DND-41 (cell line): ENCODE measurements at regions not wholly inside any gene's neighbourhood (a gene's known extent, or its start where the extent isn't known, plus 50 kb on each side); places are given as distances from the start of the nearest gene placed in this dataset.

Source experiments
- ATAC-seq: fragments of 200-7000 bp; cut with Tn5 transposase; 3 replicates; pipeline ENCODE4 v1.9.1; 2021; ENCODE audit warnings: low read depth; ENCODE audit not compliant: insufficient read depth
- DNase-seq: peaks from one replicate; pipeline ENCODE4 v3.0.0-alpha.2; 2020
- H2AFZ ChIP-seq: 2 replicates; pipeline ENCODE4 v1.6.0; 2012; ENCODE audit warnings: low read depth, low read length
- H3K27ac ChIP-seq: 2 replicates; pipeline ENCODE4 v1.5.1; 2012; ENCODE audit warnings: low read length, inconsistent platforms
- H3K27me3 ChIP-seq: fragments of 200-600 bp; sonication (generic); 2 replicates; pipeline ENCODE4 v1.6.0; 2012; ENCODE audit warnings: low read length, mild to moderate bottlenecking, inconsistent platforms; ENCODE audit not compliant: insufficient read depth, poor library complexity
- H3K36me3 ChIP-seq: 2 replicates; pipeline ENCODE4 v1.5.1; 2012; ENCODE audit warnings: low read length, inconsistent platforms; ENCODE audit not compliant: insufficient read depth
- H3K4me1 ChIP-seq: 2 replicates; pipeline ENCODE4 v1.5.1; 2012; ENCODE audit warnings: mild to moderate bottlenecking, low read length; ENCODE audit not compliant: insufficient read depth
- H3K4me2 ChIP-seq: 2 replicates; pipeline ENCODE4 v1.6.0; 2012; ENCODE audit warnings: mild to moderate bottlenecking, moderate library complexity, low read length, inconsistent platforms; ENCODE audit not compliant: insufficient read depth
- H3K4me3 ChIP-seq, 2 experiments: fragments of 200-600 bp in 1 of 2; shearing (Covaris generic) in 1 of 2; 2 replicates each; pipeline ENCODE4 v1.5.1; 2012 to 2016; ENCODE audit warnings: inconsistent platforms in 2 of 2, low read length in 2 of 2, mild to moderate bottlenecking in 2 of 2, low read depth in 1 of 2, moderate library complexity in 1 of 2
- H3K79me2 ChIP-seq: 2 replicates; pipeline ENCODE4 v1.6.0; 2012; ENCODE audit warnings: low read length, inconsistent platforms; ENCODE audit not compliant: insufficient read depth
- H3K9ac ChIP-seq: 2 replicates; pipeline ENCODE4 v1.6.0; 2012; ENCODE audit warnings: low read depth, mild to moderate bottlenecking, inconsistent platforms, low read length, moderate library complexity
- H3K9me3 ChIP-seq: 2 replicates; pipeline ENCODE4 v1.5.1; 2012; ENCODE audit warnings: low read length, moderate library complexity, mild to moderate bottlenecking, inconsistent platforms; ENCODE audit not compliant: insufficient read depth, severe bottlenecking
- H4K20me1 ChIP-seq: 2 replicates; pipeline ENCODE4 v1.6.0; 2012; ENCODE audit warnings: low read length; ENCODE audit not compliant: insufficient read depth
- EZH2 ChIP-seq: IDR thresholded peaks from 3 replicates; pipeline ENCODE4 v1.6.1; 2012; ENCODE audit warnings: borderline replicate concordance, low read depth, mild to moderate bottlenecking, moderate library complexity, low read length, inconsistent platforms; ENCODE audit not compliant: severe bottlenecking
- TF ChIP-seq, protein P1 (sequence below): IDR thresholded peaks from 2 replicates; pipeline ENCODE4 v1.5.1; 2012; ENCODE audit warnings: borderline replicate concordance, low read length, moderate library complexity, mild to moderate bottlenecking; ENCODE audit not compliant: poor library complexity, severe bottlenecking; ENCODE audit errors: extremely low read depth

DNA sequence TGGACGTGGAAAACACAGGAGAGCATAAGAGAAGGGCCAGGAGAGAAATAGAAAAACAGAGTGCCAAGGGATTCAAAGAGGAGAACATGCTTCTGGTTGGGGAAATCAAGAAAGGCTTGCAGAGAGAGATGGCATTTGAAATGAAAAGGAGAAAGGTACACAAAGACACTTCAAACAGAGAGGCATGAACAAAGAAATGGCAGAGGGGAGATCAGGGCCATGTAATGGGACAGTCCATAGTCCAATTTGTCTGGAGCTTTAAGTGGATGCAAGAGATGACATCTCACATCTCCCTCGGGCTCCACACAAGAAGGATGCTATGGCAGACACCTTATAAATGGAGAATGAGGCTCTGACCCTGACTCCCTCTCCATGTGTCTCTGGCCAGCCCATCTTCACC lies 331.1 kb downstream of the MLLT3 start:
- ATAC-seq = no peak
- no peak overlapping the region for H3K27ac ChIP-seq
- no peaks in the 10 kb centered on the region for H3K36me3 ChIP-seq
- H3K9ac ChIP-seq = no peak overlapping the region
- H3K4me1 ChIP-seq = no peaks in the 10 kb centered on the region
- no peaks in the 10 kb centered on the region for H4K20me1 ChIP-seq
- H3K27me3 ChIP-seq = no peaks in the 10 kb centered on the region
- peaks cover 8% of the 10 kb centered on the region for H3K9me3 ChIP-seq
- TF ChIP-seq, protein P1, sequence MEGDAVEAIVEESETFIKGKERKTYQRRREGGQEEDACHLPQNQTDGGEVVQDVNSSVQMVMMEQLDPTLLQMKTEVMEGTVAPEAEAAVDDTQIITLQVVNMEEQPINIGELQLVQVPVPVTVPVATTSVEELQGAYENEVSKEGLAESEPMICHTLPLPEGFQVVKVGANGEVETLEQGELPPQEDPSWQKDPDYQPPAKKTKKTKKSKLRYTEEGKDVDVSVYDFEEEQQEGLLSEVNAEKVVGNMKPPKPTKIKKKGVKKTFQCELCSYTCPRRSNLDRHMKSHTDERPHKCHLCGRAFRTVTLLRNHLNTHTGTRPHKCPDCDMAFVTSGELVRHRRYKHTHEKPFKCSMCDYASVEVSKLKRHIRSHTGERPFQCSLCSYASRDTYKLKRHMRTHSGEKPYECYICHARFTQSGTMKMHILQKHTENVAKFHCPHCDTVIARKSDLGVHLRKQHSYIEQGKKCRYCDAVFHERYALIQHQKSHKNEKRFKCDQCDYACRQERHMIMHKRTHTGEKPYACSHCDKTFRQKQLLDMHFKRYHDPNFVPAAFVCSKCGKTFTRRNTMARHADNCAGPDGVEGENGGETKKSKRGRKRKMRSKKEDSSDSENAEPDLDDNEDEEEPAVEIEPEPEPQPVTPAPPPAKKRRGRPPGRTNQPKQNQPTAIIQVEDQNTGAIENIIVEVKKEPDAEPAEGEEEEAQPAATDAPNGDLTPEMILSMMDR = no peak
- TF ChIP-seq EZH2 = no peak
- no peak overlapping the region for H3K4me2 ChIP-seq
- no peak for DNase-seq
- H3K4me3 ChIP-seq = no peak overlapping the region
- H3K79me2 ChIP-seq = no peaks in the 10 kb centered on the region
- no peak overlapping the region for H2AFZ ChIP-seq

DNA sequence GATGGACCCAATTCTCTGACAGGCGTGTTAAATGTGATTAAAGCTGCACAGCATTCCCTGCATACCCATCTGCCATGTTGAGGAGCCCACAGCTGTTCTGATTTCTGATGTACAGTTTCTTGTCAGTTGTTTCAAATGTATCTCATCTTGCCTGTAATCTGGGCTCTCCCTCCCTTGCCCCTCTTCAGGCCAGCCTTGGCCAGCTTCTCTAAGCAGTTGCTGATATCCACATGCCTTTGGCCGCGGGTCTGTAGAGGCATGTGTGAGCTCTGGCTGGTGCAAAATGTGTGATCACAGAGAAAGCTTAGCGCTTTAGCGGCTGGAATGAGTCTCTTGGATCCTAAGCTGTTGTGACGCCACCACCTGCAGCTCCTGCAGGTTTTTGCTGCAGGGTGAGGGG lies 332.0 kb downstream of the MLLT3 start:
- Histone ChIP-seq H2AFZ (no peak overlapping the region), H3K27me3 (no peaks in the 10 kb centered on the region), H3K4me1 (no peaks in the 10 kb centered on the region), H3K9me3 (peaks cover 8% of the 10 kb centered on the region), H3K36me3 (no peaks in the 10 kb centered on the region), H4K20me1 (no peaks in the 10 kb centered on the region), H3K79me2 (no peaks in the 10 kb centered on the region), H3K4me3 (no peak overlapping the region), H3K27ac (no peak overlapping the region), H3K9ac (no peak overlapping the region), H3K4me2 (no peak overlapping the region)
- DNase-seq = no peak
- no peak for TF ChIP-seq EZH2
- TF ChIP-seq, protein P1 = no peak
- no peak for ATAC-seq

DNA sequence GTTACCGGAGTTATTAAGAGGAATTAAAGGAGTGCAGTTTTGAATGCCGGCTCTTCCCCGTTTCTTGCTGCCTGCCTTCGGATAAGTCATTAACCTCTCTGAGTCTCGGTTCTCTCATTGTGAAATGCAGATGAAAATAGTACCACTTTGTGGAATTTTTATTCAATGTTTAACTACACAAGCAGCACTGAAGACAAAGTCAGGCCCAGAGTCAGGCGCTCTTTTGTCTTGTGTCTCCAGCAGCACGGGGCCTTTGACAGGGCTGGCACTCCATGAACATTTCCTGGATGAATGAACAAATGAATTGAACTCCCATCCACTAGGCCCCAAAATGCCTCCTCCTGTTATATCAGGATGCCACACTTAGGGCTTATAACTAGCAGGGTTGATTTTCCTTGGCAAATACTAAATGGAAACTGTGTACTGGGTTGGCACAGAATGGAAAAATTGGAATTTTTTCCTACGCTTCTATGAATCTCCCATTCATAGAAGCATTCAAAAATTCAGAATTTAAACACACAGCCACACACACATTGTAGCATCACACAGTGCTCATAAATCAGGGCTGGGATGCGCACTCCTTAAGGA lies 332.8 kb downstream of the MLLT3 start:
- Histone ChIP-seq H2AFZ (no peak overlapping the region), H3K27me3 (no peaks in the 10 kb centered on the region), H3K79me2 (no peaks in the 10 kb centered on the region), H3K9me3 (peaks cover 8% of the 10 kb centered on the region), H3K4me3 (no peak overlapping the region), H3K4me2 (no peak overlapping the region), H3K4me1 (no peaks in the 10 kb centered on the region), H3K27ac (no peak overlapping the region), H3K9ac (no peak overlapping the region), H4K20me1 (no peaks in the 10 kb centered on the region), H3K36me3 (no peaks in the 10 kb centered on the region)
- no peak for ATAC-seq
- TF ChIP-seq, protein P1 = no peak
- no peak for TF ChIP-seq EZH2
- no peak for DNase-seq

DNA sequence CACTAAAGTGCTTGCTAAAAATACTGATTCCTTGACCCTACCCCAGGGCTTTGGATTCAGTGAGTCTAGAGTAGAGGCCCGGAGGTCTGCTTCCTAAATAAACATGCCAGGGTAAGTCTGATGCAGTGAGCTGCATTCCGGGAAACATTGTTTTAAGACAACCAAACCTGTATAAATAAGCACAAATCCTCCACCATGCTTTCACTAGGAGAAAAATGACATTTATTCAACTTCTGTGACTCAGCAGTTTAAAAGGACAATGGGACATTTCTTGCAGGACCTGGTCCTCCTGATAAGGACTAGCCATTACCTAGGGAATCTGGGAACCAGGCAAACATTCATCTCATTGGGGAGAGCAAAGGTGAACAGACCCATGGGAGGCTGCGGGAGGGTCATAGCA lies 335.3 kb downstream of the MLLT3 start:
- no peaks in the 10 kb centered on the region for H3K79me2 ChIP-seq
- ATAC-seq (no peak), DNase-seq (no peak)
- H3K27me3 ChIP-seq = no peaks in the 10 kb centered on the region
- H3K27ac ChIP-seq = no peak overlapping the region
- H3K9me3 ChIP-seq = peaks cover 8% of the 10 kb centered on the region
- no peak overlapping the region for H3K9ac ChIP-seq
- H3K36me3 ChIP-seq = no peaks in the 10 kb centered on the region
- H3K4me1 ChIP-seq = no peaks in the 10 kb centered on the region
- TF ChIP-seq, protein P1 = no peak
- TF ChIP-seq EZH2 = no peak
- H3K4me3 ChIP-seq = no peak overlapping the region
- no peak overlapping the region for H2AFZ ChIP-seq
- H3K4me2 ChIP-seq = no peak overlapping the region
- no peaks in the 10 kb centered on the region for H4K20me1 ChIP-seq
